ENCODE measurements at regions not wholly inside any gene's neighbourhood (a gene's known extent, or its start where the extent isn't known, plus 50 kb on each side); places are given as distances from the start of the nearest gene placed in this dataset.

GRCh38 chr2:59879700-59880131 lies 673.7 kb downstream of the BCL11A start:
- Mint-ChIP-seq H3K36me3 (peaks cover 2% of the 10 kb centered on the region), H3K4me3 (no peak overlapping the region), H3K9me3 (no peaks in the 10 kb centered on the region), H3K4me1 (peaks cover 11% of the 10 kb centered on the region), H3K27me3 (peaks cover 1% of the 10 kb centered on the region), H3K27ac (no peak overlapping the region)

- Mint-ChIP-seq H3K4me3 (no peak overlapping the region), H3K27ac (no peak overlapping the region), H3K4me1 (peaks cover 4% of the 10 kb centered on the region), H3K27me3 (peaks cover 1% of the 10 kb centered on the region), H3K9me3 (no peaks in the 10 kb centered on the region), H3K36me3 (peaks cover 2% of the 10 kb centered on the region)
Observed at GRCh38 chr2:59875836-59876235, 677.6 kb downstream of the BCL11A start.

- Mint-ChIP-seq H3K27me3 (peaks cover 1% of the 10 kb centered on the region), H3K4me1 (peaks cover 4% of the 10 kb centered on the region), H3K36me3 (peaks cover 2% of the 10 kb centered on the region), H3K4me3 (no peak overlapping the region), H3K9me3 (no peaks in the 10 kb centered on the region), H3K27ac (no peak overlapping the region)
Observed at GRCh38 chr2:59874971-59875755, 678.3 kb downstream of the BCL11A start.

DNA sequence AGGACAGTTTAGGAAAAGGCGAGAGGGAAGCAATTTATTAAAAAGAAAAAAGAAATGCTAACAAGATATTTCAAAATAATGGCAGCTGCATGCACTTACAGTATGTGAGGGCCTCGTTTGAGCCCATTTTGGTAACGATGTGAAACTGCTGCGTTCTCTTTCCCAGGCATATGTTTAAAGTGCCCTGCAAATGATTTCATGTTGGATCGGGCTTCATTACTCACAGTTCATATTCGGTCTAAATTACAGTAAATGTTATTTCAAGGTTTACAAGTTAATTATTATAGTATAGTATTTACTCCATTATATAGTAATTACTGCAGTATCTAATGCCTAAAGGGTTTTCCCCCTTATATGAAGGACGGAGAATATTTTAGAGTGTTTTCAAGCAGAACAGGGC lies 679.1 kb downstream of the BCL11A start:
- Mint-ChIP-seq H3K36me3 (peaks cover 2% of the 10 kb centered on the region), H3K4me1 (peaks cover 4% of the 10 kb centered on the region), H3K27ac (no peak overlapping the region), H3K9me3 (no peaks in the 10 kb centered on the region), H3K27me3 (peaks cover 1% of the 10 kb centered on the region), H3K4me3 (no peak overlapping the region)

GRCh38 chr2:59871830-59872229 lies 681.6 kb downstream of the BCL11A start:
- Mint-ChIP-seq H3K36me3 (peaks cover 2% of the 10 kb centered on the region), H3K9me3 (no peaks in the 10 kb centered on the region), H3K4me1 (peaks cover 4% of the 10 kb centered on the region), H3K4me3 (no peak overlapping the region), H3K27ac (no peak overlapping the region), H3K27me3 (peaks cover 1% of the 10 kb centered on the region)

DNA sequence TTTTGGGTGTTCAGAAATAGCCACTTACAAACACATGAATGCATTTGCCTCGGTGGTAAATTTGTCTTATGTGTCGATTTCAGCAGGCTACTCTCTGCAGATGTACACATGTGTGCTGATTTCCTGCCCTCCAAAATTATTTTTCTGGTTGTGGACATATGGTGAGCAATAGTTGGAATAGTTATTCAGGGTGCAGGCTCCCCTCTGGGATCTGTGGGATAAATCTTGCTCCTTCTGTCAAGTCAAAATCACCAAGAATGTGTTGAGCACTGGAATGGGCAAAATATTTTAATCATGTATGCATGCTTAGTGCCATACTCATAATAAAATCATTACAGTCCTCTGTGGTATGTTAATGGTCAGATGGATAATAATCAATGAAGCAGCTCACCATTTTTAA lies 684.5 kb downstream of the BCL11A start:
- no peaks in the 10 kb centered on the region for H3K36me3 Mint-ChIP-seq
- H3K4me1 Mint-ChIP-seq = no peaks in the 10 kb centered on the region
- H3K27ac Mint-ChIP-seq = no peak overlapping the region
- H3K4me3 Mint-ChIP-seq = no peak overlapping the region
- H3K9me3 Mint-ChIP-seq = no peaks in the 10 kb centered on the region
- H3K27me3 Mint-ChIP-seq = no peaks in the 10 kb centered on the region

- no peaks in the 10 kb centered on the region for H3K27me3 Mint-ChIP-seq
- no peak overlapping the region for H3K27ac Mint-ChIP-seq
Observed at GRCh38 chr2:59866436-59866835, 687.0 kb downstream of the BCL11A start.

DNA sequence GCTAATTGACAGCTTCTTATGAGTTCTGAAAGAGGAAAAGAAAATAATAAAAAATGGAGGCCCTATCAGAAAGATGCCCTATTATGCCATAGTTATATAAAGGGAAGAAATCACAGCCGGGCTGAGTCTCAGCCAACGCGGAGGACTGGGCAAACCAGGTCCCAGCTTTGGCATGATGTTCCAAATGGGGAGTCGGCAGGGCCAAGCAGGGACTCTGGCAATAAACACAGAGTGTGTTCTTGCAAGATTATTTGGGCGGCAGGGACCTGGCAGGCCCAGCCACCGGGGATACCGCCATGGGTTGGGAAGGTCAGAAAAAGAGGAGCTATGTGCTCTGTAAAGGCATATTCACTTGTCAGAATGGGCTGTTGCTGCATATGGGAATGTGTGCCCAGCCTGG lies 694.9 kb downstream of the BCL11A start:
- Mint-ChIP-seq H3K9me3 (peaks cover 14% of the 10 kb centered on the region), H3K27me3 (no peaks in the 10 kb centered on the region), H3K4me1 (no peaks in the 10 kb centered on the region), H3K27ac (no peak overlapping the region), H3K36me3 (peaks cover 6% of the 10 kb centered on the region), H3K4me3 (no peak overlapping the region)

More at GRCh38 chr2:59866436-59866835, 687.0 kb downstream of the BCL11A start:
- peaks cover 6% of the 10 kb centered on the region for H3K36me3 Mint-ChIP-seq
- no peak overlapping the region for H3K4me3 Mint-ChIP-seq
- no peaks in the 10 kb centered on the region for H3K4me1 Mint-ChIP-seq
- peaks cover 5% of the 10 kb centered on the region for H3K9me3 Mint-ChIP-seq

DNA sequence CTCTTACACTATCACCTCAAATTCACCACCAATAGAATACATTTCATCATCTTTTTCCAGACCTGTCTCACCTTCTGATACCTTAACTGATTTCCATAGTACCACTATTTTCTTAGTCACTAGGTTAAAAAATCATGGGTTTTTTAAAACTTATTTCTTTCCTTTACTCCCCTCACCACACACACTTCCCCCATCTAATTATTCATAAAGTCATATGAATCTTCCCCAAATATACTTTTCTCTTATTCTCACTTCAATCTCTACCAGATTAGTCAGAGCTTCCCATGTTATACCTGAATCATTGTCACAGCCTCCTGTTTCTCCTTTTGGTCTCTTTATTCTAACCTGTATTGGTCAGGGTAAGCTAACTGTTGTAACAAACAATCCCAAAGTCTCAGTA lies 696.3 kb downstream of the BCL11A start:
- H3K36me3 Mint-ChIP-seq = peaks cover 2% of the 10 kb centered on the region
- no peaks in the 10 kb centered on the region for H3K27me3 Mint-ChIP-seq
- no peak overlapping the region for H3K27ac Mint-ChIP-seq
- H3K9me3 Mint-ChIP-seq = peaks cover 10% of the 10 kb centered on the region
- H3K4me1 Mint-ChIP-seq = no peaks in the 10 kb centered on the region
- no peak overlapping the region for H3K4me3 Mint-ChIP-seq

GRCh38 chr2:59856391-59856790 lies 697.1 kb downstream of the BCL11A start:
- Mint-ChIP-seq H3K4me3 (no peak overlapping the region), H3K36me3 (no peaks in the 10 kb centered on the region), H3K27ac (no peak overlapping the region), H3K4me1 (no peaks in the 10 kb centered on the region), H3K27me3 (no peaks in the 10 kb centered on the region), H3K9me3 (peaks cover 8% of the 10 kb centered on the region)

GRCh38 chr2:59853032-59853431 lies 700.4 kb downstream of the BCL11A start:
- H3K4me1 Mint-ChIP-seq = no peaks in the 10 kb centered on the region

DNA sequence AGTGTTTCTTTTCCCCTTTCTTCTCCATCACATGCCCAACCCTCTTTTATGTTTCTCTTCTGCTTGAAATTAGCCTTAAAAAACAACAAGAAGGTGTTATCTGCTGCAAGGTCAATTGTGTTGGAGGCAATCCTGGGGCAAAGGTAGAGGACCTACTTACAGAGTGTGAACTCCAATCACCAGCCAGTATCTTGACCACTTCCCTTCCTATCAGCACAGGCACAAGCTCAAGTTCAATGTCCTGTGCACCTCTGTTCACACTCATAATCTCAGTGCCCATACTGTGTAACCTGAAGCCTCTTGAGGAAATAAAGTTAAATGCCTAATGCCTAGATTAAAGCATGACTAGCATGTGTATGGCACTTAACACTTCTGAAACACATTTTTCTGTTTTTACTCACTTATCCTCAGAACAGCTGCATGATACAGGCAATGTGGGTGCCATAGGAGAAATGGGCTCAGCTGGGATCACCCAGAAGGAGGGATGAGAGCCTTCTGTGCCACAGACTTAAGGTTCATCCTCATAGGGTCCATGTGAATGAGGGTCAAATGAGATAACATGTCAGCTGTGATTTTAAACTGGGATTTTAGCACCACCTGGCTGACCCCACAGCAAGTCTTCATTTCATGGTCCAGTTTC lies 701.5 kb downstream of the BCL11A start:
- H3K9me3 Mint-ChIP-seq = no peaks in the 10 kb centered on the region
- no peak overlapping the region for H3K27ac Mint-ChIP-seq
- no peaks in the 10 kb centered on the region for H3K27me3 Mint-ChIP-seq
- no peaks in the 10 kb centered on the region for H3K36me3 Mint-ChIP-seq
- H3K4me3 Mint-ChIP-seq = no peak overlapping the region
- H3K4me1 Mint-ChIP-seq = no peaks in the 10 kb centered on the region

More at GRCh38 chr2:59853032-59853431, 700.4 kb downstream of the BCL11A start:
- Mint-ChIP-seq H3K27ac (no peak overlapping the region), H3K4me3 (no peak overlapping the region), H3K27me3 (no peaks in the 10 kb centered on the region), H3K9me3 (no peaks in the 10 kb centered on the region), H3K36me3 (no peaks in the 10 kb centered on the region)

DNA sequence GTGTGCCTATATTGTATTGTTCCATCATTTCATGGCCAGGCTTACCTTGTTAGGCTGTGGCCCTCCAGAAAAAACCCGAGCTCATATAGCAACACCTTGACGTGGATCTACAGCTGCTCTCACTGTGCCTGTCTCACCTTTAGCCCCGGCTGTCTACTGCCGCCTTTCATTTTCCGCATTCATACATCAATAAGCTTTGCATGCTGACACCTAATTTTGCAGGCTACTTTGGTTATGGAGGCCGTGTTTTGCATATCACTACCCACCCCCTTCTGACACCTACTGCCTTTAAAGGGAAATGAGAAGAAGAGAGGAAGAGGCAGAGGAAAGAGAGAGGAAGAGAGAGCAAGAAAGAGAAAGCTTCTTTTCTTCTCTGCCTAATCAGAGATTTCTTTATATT lies 702.9 kb downstream of the BCL11A start:
- no peak overlapping the region for H3K4me3 Mint-ChIP-seq
- H3K36me3 Mint-ChIP-seq = no peaks in the 10 kb centered on the region
- no peaks in the 10 kb centered on the region for H3K27me3 Mint-ChIP-seq
- no peak overlapping the region for H3K27ac Mint-ChIP-seq
- no peaks in the 10 kb centered on the region for H3K4me1 Mint-ChIP-seq
- no peaks in the 10 kb centered on the region for H3K9me3 Mint-ChIP-seq

DNA sequence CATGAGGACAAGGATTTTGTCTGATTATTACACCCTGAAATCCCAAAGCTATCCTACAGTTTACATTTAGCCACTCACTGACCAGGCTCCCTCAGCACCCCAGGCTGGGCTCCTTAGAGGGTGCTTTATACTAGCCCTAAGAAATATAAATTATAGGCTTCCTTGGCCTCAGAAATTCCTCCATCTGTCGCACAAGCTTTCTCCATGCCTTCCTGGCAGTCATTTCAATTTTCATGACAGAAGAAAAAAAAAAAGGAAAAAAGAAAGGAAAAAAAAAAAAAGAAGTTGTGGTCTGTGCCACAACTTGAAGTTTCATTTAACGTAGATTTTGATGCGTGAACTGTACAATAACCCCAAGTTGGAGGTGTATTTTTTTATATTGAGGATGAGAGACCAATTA lies 719.5 kb downstream of the BCL11A start:
- H3K4me1 Mint-ChIP-seq = no peaks in the 10 kb centered on the region
- no peaks in the 10 kb centered on the region for H3K27me3 Mint-ChIP-seq
- no peak overlapping the region for H3K4me3 Mint-ChIP-seq
- H3K27ac Mint-ChIP-seq = no peak overlapping the region
- H3K9me3 Mint-ChIP-seq = no peaks in the 10 kb centered on the region
- H3K36me3 Mint-ChIP-seq = no peaks in the 10 kb centered on the region

GRCh38 chr2:59830601-59831000 lies 722.9 kb downstream of the BCL11A start:
- H3K4me1 Mint-ChIP-seq = no peaks in the 10 kb centered on the region
- no peak overlapping the region for H3K27ac Mint-ChIP-seq
- no peaks in the 10 kb centered on the region for H3K36me3 Mint-ChIP-seq
- no peak overlapping the region for H3K4me3 Mint-ChIP-seq
- no peaks in the 10 kb centered on the region for H3K27me3 Mint-ChIP-seq
- H3K9me3 Mint-ChIP-seq = no peaks in the 10 kb centered on the region

DNA sequence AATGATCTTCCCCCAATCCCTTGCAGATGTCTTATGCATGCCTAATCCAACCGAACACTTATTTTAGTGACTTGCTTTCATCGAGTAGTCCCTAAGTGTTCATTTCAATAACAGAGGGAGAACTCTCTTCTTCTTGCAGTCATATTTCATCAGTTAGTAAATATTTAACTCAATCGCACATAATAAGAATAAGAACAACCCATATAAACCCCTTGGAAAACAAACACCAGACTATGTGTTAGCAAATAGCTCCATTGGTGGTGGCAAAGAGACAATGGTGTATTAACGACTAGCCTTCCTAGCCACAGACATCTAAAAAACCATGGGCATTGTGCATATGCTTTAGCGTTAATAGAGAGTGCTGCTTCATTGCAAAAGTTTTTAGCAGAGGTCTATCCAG lies 725.8 kb downstream of the BCL11A start:
- H3K36me3 Mint-ChIP-seq = no peaks in the 10 kb centered on the region
- no peaks in the 10 kb centered on the region for H3K9me3 Mint-ChIP-seq
- no peaks in the 10 kb centered on the region for H3K27me3 Mint-ChIP-seq
- H3K27ac Mint-ChIP-seq = no peak overlapping the region
- H3K4me1 Mint-ChIP-seq = no peaks in the 10 kb centered on the region
- no peak overlapping the region for H3K4me3 Mint-ChIP-seq
